ENCODE measurements at regions not wholly inside any gene's neighbourhood (a gene's known extent, or its start where the extent isn't known, plus 50 kb on each side); places are given as distances from the start of the nearest gene placed in this dataset.
"Not testable (repeated sequence)": the region's sequence is repeated elsewhere in the genome, so short reads cannot be mapped to it uniquely, and the experiment has no call there.

- DNase-seq; ATAC-seq; H3K36me3 ChIP-seq; H3K9me3 ChIP-seq; H3K27me3 ChIP-seq; H3K4me1 ChIP-seq; H3K27ac ChIP-seq; H3K4me3 ChIP-seq; intact Hi-C loops (cut with DNase I): not testable (repeated sequence)
These were observed 110.6 kb downstream of the RPIA start for GRCh38 chr2:88802026-88802425.

- intact Hi-C loops (cut with DNase I) = no loop called here
- no peak for TF ChIP-seq CTCF (IDR thresholded peaks at IDR 0.05)
- Histone ChIP-seq H3K27me3 (no peaks in the 10 kb centered on the region), H3K9me3 (no peaks in the 10 kb centered on the region), H3K36me3 (no peaks in the 10 kb centered on the region), H3K4me1 (no peaks in the 10 kb centered on the region), H3K4me3 (no peak overlapping the region), H3K27ac (no peak overlapping the region)
- peak; percentile 52 for DNase-seq
- no peak for ATAC-seq
These were observed 115.9 kb downstream of the RPIA start for GRCh38 chr2:88807237-88807962.

GRCh38 chr2:88808083-88808482 lies 116.6 kb downstream of the RPIA start:
- DNase-seq (no peak), ATAC-seq (no peak)
- Histone ChIP-seq H3K4me3 (no peak overlapping the region), H3K27ac (no peak overlapping the region), H3K4me1 (no peaks in the 10 kb centered on the region), H3K9me3 (no peaks in the 10 kb centered on the region), H3K27me3 (no peaks in the 10 kb centered on the region), H3K36me3 (no peaks in the 10 kb centered on the region)
- TF ChIP-seq CTCF (IDR thresholded peaks at IDR 0.05) = no peak
- intact Hi-C loops (cut with DNase I) = no loop called here

GRCh38 chr2:88808652-88809051 lies 117.2 kb downstream of the RPIA start:
- Histone ChIP-seq H3K9me3 (no peaks in the 10 kb centered on the region), H3K27ac (no peak overlapping the region), H3K27me3 (no peaks in the 10 kb centered on the region), H3K4me1 (no peaks in the 10 kb centered on the region), H3K36me3 (no peaks in the 10 kb centered on the region), H3K4me3 (no peak overlapping the region)
- DNase-seq (no peak), ATAC-seq (peak; percentile 35)
- TF ChIP-seq CTCF (IDR thresholded peaks at IDR 0.05) = no peak
- intact Hi-C loops (cut with DNase I) = no loop called here

GRCh38 chr2:88809216-88809615 lies 117.7 kb downstream of the RPIA start:
- ATAC-seq (no peak), DNase-seq (peak; percentile 53)
- Histone ChIP-seq H3K9me3 (no peaks in the 10 kb centered on the region), H3K4me1 (no peaks in the 10 kb centered on the region), H3K4me3 (no peak overlapping the region), H3K36me3 (no peaks in the 10 kb centered on the region), H3K27ac (no peak overlapping the region), H3K27me3 (no peaks in the 10 kb centered on the region)
- TF ChIP-seq CTCF (IDR thresholded peaks at IDR 0.05) = no peak
- intact Hi-C loops (cut with DNase I) = no loop called here

- Histone ChIP-seq H3K27me3 (no peaks in the 10 kb centered on the region), H3K36me3 (no peaks in the 10 kb centered on the region), H3K9me3 (no peaks in the 10 kb centered on the region), H3K4me3 (no peak overlapping the region), H3K4me1 (no peaks in the 10 kb centered on the region), H3K27ac (no peak overlapping the region)
- no peak for TF ChIP-seq CTCF (IDR thresholded peaks at IDR 0.05)
- DNase-seq (no peak), ATAC-seq (no peak)
- intact Hi-C loops (cut with DNase I) = no loop called here
These were observed 118.5 kb downstream of the RPIA start for GRCh38 chr2:88810017-88810416.

Measured in upper lobe of right lung (tissue), 1 donor.